Uterus (tissue), 2 donors: ENCODE measurements at regions not wholly inside any gene's neighbourhood (a gene's known extent, or its start where the extent isn't known, plus 50 kb on each side); places are given as distances from the start of the nearest gene placed in this dataset.

ENCODE experiments used
- POLR2A ChIP-seq, 2 donors: fragments of 450-650 bp; IDR thresholded peaks; one replicate each; pipeline ENCODE4 v1.6.1; 2016; ENCODE audit warnings: antibody characterized with exemption in 2 of 2, mild to moderate bottlenecking in 1 of 2, moderate library complexity in 1 of 2
- TF ChIP-seq, protein P1 (sequence below), 4 experiments: fragments of 200-600 bp in 2 of 4; fragments of 450-650 bp in 2 of 4; sonication (generic) in 2 of 4; IDR thresholded peaks; one replicate each; pipeline ENCODE4 v1.5.1; 2016 to 2019; ENCODE audit warnings: antibody characterized with exemption in 4 of 4, mild to moderate bottlenecking in 2 of 4, moderate library complexity in 1 of 4

DNA sequence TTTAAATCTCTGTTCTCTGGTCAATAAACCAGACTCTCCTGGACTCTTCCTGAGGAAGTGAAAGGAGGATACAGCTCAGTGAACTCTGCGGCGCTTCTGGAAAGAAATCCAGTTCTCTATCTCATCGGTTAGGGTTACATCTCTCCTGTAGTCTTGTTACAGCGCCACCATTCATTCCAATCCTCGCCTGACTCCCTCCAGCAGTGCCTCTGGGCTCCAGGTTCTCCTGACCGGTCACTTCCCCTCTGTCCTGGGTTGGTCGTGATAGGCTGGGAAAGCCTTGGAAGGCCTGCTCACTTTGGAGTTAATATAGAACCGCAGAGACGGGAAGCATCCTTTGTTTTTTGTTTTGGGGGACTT is 97.0 kb upstream of the STOX2 start:
- no peak for TF ChIP-seq POLR2A (IDR thresholded peaks at IDR 0.05)
- TF ChIP-seq, protein P1, sequence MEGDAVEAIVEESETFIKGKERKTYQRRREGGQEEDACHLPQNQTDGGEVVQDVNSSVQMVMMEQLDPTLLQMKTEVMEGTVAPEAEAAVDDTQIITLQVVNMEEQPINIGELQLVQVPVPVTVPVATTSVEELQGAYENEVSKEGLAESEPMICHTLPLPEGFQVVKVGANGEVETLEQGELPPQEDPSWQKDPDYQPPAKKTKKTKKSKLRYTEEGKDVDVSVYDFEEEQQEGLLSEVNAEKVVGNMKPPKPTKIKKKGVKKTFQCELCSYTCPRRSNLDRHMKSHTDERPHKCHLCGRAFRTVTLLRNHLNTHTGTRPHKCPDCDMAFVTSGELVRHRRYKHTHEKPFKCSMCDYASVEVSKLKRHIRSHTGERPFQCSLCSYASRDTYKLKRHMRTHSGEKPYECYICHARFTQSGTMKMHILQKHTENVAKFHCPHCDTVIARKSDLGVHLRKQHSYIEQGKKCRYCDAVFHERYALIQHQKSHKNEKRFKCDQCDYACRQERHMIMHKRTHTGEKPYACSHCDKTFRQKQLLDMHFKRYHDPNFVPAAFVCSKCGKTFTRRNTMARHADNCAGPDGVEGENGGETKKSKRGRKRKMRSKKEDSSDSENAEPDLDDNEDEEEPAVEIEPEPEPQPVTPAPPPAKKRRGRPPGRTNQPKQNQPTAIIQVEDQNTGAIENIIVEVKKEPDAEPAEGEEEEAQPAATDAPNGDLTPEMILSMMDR (IDR thresholded peaks at IDR 0.05): no peak
